ENCODE measurements at regions not wholly inside any gene's neighbourhood (a gene's known extent, or its start where the extent isn't known, plus 50 kb on each side); places are given as distances from the start of the nearest gene placed in this dataset.

- no peak for TF ChIP-seq CTCF (conservative IDR thresholded peaks at IDR 0.05)
- Mint-ChIP-seq H3K36me3 (ENCODE audit: low read depth) (no peaks in the 10 kb centered on the region), H3K9me3 (no peaks in the 10 kb centered on the region), H3K4me3 (no peak overlapping the region), H3K4me1 (no peaks in the 10 kb centered on the region), H3K27me3 (ENCODE audit: low read depth) (peaks cover 3% of the 10 kb centered on the region), H3K27ac (ENCODE audit: unreplicated experiment) (peak overlapping the region; percentile 71)
- no peak for DNase-seq (ENCODE audit: low read depth, low spot score)
Observed at GRCh38 chr18:78790960-78791359, 188.7 kb upstream of the SALL3 start.

- no peak for TF ChIP-seq CTCF (conservative IDR thresholded peaks at IDR 0.05)
- no peak for DNase-seq (ENCODE audit: low read depth, low spot score)
- no peaks in the 10 kb centered on the region for H3K4me1 Mint-ChIP-seq
- H3K9me3 Mint-ChIP-seq: no peaks in the 10 kb centered on the region
- no peak overlapping the region for H3K27ac Mint-ChIP-seq (ENCODE audit: unreplicated experiment)
- no peak overlapping the region for H3K4me3 Mint-ChIP-seq
- no peaks in the 10 kb centered on the region for H3K27me3 Mint-ChIP-seq (ENCODE audit: low read depth)
- no peaks in the 10 kb centered on the region for H3K36me3 Mint-ChIP-seq (ENCODE audit: low read depth)
Observed at GRCh38 chr18:78792094-78792493, 187.5 kb upstream of the SALL3 start.

GRCh38 chr18:78792736-78793135, 186.9 kb upstream of the SALL3 start:
- no peak for TF ChIP-seq CTCF (conservative IDR thresholded peaks at IDR 0.05)
- H3K27me3 Mint-ChIP-seq (ENCODE audit: low read depth): no peaks in the 10 kb centered on the region
- no peaks in the 10 kb centered on the region for H3K9me3 Mint-ChIP-seq
- H3K4me3 Mint-ChIP-seq: no peak overlapping the region
- H3K4me1 Mint-ChIP-seq: no peaks in the 10 kb centered on the region
- no peak for DNase-seq (ENCODE audit: low read depth, low spot score)
- peak overlapping the region; percentile 45 for H3K27ac Mint-ChIP-seq (ENCODE audit: unreplicated experiment)
- H3K36me3 Mint-ChIP-seq (ENCODE audit: low read depth): no peaks in the 10 kb centered on the region

- Mint-ChIP-seq H3K9me3 (no peaks in the 10 kb centered on the region), H3K4me3 (no peak overlapping the region), H3K27me3 (ENCODE audit: low read depth) (no peaks in the 10 kb centered on the region), H3K27ac (ENCODE audit: unreplicated experiment) (no peak overlapping the region), H3K36me3 (ENCODE audit: low read depth) (no peaks in the 10 kb centered on the region), H3K4me1 (no peaks in the 10 kb centered on the region)
- no peak for DNase-seq (ENCODE audit: low read depth, low spot score)
- TF ChIP-seq CTCF (conservative IDR thresholded peaks at IDR 0.05): no peak
Observed at GRCh38 chr18:78793313-78794070, 186.1 kb upstream of the SALL3 start.

- no peaks in the 10 kb centered on the region for H3K36me3 Mint-ChIP-seq (ENCODE audit: low read depth)
- DNase-seq (ENCODE audit: low read depth, low spot score): no peak
- H3K4me1 Mint-ChIP-seq: no peaks in the 10 kb centered on the region
- no peak overlapping the region for H3K4me3 Mint-ChIP-seq
- no peaks in the 10 kb centered on the region for H3K27me3 Mint-ChIP-seq (ENCODE audit: low read depth)
- H3K27ac Mint-ChIP-seq (ENCODE audit: unreplicated experiment): no peak overlapping the region
- no peaks in the 10 kb centered on the region for H3K9me3 Mint-ChIP-seq
- TF ChIP-seq CTCF (conservative IDR thresholded peaks at IDR 0.05): no peak
Observed at GRCh38 chr18:78794071-78794430, 185.6 kb upstream of the SALL3 start.

Measured in neural crest cell (in vitro differentiated cells).